ELF-1 (cell line): ENCODE measurements at regions not wholly inside any gene's neighbourhood (a gene's known extent, or its start where the extent isn't known, plus 50 kb on each side); places are given as distances from the start of the nearest gene placed in this dataset.

ENCODE experiments used
- DNase-seq: peaks from one replicate; pipeline ENCODE4 v3.0.0-alpha.2; 2016; ENCODE audit warnings: low read depth, low spot score

DNA sequence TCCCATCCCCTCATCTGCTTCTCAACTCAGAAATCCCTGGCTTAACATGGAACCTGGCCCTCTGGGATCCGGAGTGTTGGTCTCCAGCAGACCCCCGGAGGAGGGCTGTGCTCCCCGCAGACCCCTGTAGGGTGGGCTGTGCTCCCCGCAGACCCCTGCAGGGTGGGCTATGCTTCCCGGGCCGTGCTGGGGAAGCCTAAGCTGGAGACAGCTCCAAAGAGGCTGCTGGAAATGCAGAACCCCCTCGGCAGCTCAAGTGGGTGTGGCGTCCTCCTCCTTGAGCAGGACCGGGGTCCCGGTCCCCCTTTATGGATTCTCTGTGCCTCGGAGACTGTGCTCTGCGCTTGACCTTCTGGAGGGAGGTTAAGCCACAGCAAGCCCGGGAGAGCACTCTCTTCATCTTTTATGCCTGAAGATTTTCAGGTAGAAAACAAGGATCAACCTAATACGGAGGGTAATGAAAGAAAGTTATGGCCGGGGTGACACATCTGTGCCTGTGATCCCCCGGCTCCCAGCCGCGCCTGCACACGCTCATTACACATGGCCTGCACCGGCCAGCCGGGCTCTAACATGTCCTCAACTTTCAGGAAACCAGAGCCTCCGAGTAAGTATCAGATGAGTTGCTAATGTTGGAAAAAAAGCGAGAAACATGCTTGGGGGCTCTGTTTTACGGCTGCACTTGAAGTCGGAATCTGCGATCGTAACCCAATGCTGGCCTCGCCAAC lies 87.7 kb upstream of the ACTRT2 start:
- no peak for DNase-seq

DNA sequence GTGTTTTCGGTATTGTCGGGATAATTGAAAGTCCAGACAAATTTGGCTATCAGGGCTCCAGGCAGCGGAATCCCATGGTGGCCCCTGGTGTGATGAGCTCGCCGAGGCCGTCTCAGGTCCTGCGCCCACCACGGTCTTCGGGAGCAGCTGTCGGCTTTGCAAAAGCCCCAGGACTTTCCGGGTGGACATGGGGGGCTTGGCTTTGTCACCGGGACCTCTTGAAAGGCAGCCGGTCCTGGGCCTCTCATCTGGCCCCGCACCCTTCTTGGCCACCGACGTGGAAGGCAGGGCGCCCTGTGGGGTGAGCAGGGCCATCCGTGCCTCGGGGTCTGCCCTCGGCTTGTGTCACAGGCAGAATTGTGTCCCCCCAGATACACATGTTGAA lies 87.1 kb upstream of the ACTRT2 start:
- no peak for DNase-seq

GRCh38 chr1:2934642-2935081 lies 86.6 kb upstream of the ACTRT2 start:
- no peak for DNase-seq

GRCh38 chr1:2935184-2935583 lies 86.1 kb upstream of the ACTRT2 start:
- no peak for DNase-seq

- DNase-seq, result no peak
These were observed 85.4 kb upstream of the ACTRT2 start for GRCh38 chr1:2935751-2936390.

DNA sequence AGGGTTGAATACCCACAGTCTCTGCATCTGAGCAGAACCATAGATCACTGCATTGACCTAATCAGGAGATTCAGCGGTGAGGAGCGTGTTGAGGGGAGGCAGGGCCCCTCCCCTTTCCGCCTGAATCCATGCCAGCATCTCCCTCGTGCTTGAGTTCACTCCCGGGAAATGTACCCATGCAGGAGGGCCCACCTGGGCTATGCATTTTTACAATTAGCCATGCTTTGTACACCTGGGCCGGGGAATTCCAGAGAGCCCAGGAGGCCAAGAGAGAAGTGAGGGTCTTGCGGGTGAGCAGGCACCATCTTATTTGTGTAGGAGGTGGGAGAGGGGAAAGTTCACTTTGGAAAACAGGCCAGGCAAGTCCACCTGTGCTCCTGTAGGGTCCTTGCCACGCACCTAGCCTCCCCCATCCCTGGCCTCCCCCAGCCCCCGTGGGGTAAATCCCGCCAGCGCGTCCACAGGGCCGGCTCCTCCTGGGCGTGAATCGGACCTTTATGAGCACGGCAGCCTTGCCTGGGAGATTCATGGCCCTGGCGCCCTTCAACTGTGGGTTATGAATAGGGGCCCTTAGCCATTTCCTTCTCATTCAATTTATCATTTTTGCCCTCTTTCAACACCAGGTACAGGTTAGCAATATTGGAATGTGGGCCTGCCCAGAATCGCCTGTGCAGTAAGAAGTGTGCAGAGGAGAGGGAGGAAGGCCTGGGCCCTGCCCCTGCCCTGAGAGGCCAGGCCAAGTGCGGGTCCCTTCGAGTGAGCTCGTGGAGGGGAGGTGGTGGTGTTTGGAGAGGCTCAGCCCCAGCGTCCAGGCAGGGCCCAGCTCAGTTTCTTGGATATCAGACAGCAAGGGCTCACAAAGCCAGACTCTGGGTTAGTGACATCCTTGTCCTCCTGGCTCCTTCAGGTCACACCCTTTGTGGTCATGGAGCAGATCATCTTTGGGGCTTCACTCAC lies 84.4 kb upstream of the ACTRT2 start:
- DNase-seq, result no peak

GRCh38 chr1:2937805-2938204 lies 83.5 kb upstream of the ACTRT2 start:
- no peak for DNase-seq

DNA sequence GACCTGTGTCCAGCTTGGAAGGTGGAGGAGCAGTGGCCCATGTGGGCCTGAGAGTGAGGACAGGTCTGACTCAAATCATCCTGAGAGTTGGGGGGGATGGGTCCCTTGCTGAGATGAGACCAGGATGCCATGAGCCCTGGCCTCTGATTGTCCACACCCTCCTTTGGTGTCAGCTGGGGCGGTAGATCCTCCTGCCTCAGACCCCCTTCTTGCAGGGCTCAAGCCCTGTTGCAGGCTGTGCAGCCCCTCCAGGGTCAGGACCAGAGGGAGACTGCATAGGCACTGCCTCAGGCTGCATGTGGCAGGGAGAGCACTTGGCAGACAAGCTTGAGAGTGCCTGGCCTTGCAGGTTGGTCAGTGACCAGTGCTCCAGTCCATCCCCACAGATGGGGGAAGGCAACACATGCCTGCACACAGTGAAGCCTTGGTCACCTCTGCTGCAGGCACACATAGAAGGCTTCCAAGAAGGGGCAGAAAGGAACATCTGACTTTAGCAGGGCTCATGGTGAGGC lies 82.2 kb upstream of the ACTRT2 start:
- DNase-seq, result no peak

GRCh38 chr1:2940178-2940577 lies 81.1 kb upstream of the ACTRT2 start:
- DNase-seq, result no peak

DNA sequence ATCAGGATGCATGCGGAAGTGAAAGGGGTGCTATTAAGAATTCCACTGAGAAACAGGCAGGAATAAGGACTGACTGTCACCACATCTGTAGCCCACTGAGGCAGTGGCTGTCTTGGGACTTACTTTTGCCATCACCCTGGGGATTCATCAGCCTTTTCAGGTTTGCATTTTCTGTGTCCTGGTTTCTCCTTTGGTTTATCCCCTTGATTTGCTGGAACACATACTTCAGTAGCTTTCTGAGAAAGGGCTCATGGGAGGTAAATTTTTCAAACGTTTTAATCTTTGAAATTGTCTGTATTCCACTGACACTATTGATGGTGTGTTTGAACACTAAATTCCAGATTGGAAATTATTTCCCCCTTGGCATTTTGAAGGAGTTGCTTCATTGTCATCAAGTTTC lies 80.2 kb upstream of the ACTRT2 start:
- no peak for DNase-seq

- no peak for DNase-seq
These were observed 79.4 kb upstream of the ACTRT2 start for GRCh38 chr1:2941907-2942306.

DNA sequence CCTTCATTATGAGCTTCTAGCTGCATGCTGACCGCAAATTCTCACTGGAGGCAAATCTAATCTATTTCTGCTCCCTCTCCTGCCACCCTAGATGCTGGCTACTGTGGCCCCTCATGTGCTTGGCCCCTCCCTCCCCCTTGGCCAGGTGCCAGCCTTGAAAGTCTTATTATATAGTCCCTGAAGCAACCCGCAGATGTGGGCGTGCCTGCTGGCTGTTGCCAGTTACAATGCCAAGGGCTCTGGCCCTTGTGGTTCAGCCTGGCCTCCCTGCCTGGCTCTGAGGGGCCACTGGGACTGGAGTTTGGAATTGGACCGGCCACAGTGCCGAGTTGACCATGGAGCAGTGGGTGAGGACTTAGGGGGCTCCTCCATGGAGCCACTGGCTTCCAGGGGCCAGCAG lies 78.9 kb upstream of the ACTRT2 start:
- DNase-seq, result no peak

DNA sequence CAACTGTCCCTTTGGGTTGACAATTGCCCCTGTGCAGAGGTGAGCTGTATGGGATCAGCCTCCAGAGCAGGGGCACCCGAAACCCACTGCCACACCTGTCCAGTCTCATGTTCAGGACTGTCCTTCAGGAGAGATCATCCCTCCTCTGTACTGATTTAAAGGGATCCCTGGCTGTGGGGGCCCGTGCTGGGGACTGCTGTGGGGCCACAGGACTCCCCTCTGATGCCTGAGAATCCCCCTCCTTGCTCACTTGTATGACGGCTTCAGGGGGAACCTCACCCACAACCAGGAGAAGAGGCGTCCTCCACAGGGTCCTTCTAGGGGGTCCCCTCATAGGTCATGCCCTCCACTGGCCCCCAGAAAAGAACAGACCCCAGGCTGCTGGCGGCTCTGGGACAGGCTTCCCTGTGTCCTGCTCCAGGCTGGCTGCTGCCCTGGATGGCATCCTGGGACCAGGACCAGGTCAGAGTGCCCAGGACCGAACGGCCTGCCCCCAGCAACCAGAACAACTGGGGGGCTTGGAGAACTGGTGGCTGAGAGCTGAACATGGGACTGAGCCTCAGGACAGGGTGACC lies 77.5 kb upstream of the ACTRT2 start:
- DNase-seq, result no peak

GRCh38 chr1:2944705-2945104 lies 76.6 kb upstream of the ACTRT2 start:
- no peak for DNase-seq

GRCh38 chr1:2945821-2946231 lies 75.4 kb upstream of the ACTRT2 start:
- DNase-seq, result no peak

DNA sequence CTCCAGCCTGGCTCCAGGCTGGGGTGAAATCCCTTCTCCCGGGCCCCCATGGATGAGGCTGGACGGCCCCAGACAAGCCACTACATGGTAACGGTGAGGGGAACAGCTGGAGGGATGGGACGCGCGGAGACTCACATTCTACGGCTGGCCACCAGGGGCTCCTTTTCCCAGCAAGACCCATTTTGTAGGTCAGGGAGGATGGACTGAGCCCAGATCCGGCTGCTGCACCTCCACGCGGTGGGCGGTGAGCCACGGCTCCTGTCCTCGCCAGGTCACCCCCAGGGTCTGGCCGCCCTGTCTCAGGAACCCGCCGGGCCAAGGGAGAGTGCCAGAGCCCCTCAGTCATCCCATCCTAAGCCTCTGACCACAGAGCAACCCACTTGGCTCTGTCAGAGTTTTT lies 75.0 kb upstream of the ACTRT2 start:
- peak; percentile 60 for DNase-seq

GRCh38 chr1:2946999-2947690 lies 74.1 kb upstream of the ACTRT2 start:
- no peak for DNase-seq

DNA sequence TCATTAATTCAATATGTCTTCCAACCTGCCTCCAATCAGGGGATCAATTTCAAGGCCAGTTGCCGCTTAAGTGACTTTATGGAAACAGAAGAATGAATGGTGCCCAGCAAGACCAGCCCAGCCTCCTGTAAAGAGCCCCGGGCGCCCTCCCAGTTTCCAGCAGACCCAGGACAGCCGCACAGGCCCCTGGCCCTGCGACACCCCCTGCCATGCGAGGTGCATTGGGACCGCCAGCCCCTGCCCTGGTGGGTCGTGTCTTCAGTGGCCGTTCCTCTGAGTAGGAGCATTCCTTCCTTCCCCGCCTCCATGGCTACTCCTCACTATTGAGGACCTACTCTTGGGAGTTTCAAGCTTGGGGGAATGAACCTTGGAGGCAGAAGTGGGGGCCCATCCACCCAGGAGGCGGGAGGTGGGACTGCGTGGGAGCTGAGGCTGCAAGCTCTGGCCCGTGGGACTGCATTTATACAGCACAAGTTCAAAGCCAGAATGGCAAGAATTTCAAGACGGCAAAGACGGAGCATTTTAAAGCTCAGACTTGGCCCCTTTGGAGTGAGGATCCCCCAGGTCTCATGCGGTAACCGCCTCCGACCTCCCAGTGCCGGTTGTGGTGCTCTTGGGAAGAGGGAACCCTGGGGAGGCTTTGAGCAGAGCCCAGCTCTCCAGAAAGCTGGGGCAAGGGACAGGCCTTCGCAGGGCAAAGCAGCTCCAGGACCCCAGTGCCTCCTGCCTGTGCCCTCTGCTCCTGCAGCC lies 73.1 kb upstream of the ACTRT2 start:
- no peak for DNase-seq

DNA sequence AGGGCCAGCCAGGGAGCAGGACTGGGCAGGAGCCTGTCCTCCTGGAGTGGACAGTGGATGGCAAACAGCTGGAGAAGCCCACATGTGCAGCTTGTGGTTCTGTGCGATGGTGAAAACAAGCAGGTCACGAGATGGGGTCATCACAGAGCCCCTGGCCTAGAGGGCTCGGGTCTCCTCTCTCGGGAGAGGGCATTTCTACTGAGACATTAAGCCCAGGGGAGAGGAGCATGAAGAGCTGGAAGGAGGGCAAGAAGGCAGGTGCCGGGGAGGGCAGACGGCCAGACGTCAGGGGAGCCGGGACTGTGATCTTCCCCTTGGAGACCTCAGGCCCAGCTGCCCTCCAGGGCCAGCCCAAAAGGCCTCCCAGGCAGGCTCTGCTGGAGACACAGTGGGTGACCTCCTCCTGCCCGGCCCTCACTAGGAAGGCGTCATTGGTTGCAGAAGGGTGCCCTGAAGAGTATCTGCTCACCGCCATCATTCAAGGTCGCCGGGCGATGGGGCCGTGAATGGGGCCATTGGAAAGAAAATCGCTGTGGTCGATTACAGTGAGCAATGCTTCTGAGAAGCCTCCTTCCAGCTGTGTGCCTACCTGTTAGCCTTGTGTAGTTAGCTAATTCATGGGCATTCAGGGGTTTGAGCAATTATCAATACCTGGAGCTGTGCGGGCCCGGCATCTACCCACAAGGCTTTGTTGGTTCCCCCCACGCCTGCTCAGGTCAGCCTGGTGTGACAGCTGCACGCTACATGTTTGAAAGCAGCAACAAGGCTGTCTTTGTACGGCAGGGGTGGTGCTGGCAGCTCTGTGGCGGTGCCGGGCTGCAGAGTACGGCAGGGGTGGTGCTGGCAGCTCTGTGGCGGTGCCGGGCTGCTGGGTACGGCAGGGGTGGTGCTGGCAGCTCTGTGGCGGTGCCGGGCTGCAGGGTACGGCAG lies 72.3 kb upstream of the ACTRT2 start:
- no peak for DNase-seq
